ENCODE measurements at regions not wholly inside any gene's neighbourhood (a gene's known extent, or its start where the extent isn't known, plus 50 kb on each side); places are given as distances from the start of the nearest gene placed in this dataset.
"Not testable (repeated sequence)": the region's sequence is repeated elsewhere in the genome, so short reads cannot be mapped to it uniquely, and the experiment has no call there.

DNA sequence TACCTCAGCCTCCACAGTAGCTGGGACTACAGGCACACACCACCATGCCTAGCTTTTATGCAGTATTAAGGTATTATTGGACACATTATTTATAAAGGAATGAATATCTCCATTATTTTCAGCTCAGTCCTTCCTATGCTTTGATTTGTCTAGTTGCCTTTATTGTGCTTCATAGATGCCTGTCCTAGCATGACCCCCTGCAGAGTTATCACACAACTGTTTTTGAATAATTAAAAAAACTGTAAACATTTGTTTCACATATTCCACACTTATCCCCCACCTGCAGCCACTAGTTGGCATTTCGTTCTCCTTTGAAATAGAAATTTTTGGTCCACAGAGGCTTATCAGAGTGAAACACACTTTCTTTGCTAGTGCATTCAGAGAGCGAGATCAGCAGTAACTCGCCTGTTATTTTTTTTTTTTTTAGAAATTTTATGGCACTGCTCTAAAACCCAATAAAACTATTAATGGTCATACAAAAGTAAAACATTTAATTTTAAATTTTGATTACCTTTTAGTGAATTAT lies 151.8 kb upstream of the RASA1 start:
- no peak for DNase-seq

DNA sequence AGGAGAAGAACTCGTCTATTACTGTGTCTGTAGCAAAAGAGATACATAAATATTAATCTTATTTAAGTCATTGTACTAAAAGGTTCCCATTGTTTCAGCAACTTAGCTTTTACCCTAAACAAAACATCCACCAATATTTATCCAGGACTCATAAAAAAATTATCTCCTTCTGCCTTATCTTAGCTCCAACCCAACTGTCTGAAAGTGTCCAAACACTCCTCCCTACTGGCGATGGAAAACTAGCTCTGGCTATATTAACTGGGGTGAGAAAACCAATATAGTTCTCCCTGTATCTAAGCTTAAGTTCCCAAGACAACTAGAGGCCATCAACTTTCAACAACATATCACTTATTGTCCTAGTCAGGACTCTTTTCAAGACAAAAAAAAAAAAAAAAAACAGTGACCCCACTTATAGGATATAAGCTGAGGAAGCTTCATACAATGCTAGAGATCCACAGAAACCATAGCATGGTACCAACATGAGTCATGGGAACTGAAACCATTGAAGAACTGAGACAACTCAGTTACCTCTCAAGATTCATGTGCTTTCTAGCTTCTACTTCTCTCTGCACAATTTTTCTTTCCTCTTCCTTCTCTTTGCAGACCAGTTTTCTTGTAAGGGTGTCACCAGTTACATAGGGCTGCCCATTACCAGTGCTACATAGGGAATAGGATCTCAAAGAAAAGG lies 150.7 kb upstream of the RASA1 start:
- DNase-seq = no peak

DNA sequence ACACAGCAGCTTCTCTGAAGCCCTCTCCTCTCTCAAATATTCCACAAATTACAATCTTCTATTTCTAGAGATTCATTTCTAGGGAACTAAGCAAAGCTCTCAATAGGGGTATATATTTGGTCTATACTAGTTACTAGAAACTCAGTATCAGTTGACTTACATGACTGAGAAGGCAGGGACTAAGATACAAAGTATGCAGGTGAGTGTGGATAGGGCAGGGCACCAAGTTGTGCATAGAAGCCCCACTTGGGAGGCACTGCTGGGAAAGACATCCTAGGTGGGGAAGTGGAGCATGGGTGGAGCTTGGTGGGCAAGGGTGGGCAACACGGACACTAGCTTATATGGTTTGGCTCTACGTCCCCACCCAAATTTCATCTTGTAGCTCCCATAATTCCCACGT lies 148.1 kb upstream of the RASA1 start:
- no peak for DNase-seq

DNA sequence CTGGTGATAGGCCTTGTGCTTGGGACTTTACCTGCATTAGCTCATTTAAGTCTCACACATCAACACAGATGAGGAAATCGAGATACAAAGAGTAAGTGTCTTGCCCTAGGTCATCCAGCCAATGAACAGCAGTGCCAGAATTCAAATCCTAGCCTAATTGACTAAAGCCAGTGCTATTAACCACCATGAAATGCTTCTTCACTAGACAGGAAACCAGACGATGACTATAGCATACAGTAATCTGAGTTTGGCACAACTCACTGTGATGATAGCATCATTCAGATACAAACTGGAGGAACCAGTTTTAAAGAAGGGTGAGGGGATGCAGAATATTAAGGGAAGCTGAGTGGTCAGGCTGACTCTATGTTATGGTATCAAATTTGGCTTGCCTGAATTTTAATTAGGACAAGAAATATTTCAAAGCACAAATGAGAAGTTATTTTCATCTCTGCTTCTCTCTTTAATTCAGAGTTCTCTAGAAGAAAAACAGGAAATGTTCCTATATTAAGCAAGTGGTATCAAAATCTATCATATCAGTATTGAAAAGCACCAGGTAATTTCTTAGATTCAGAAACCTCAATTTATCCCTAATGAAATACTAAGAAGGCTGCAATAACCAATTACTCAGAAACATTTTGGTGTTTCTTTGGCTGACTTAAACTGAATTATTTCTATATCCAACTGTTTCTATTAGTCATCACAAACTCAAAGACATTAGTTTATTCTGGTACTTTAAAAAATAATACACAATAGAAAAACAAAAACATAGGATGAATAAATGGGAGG lies 147.0 kb upstream of the RASA1 start:
- no peak for DNase-seq

DNA sequence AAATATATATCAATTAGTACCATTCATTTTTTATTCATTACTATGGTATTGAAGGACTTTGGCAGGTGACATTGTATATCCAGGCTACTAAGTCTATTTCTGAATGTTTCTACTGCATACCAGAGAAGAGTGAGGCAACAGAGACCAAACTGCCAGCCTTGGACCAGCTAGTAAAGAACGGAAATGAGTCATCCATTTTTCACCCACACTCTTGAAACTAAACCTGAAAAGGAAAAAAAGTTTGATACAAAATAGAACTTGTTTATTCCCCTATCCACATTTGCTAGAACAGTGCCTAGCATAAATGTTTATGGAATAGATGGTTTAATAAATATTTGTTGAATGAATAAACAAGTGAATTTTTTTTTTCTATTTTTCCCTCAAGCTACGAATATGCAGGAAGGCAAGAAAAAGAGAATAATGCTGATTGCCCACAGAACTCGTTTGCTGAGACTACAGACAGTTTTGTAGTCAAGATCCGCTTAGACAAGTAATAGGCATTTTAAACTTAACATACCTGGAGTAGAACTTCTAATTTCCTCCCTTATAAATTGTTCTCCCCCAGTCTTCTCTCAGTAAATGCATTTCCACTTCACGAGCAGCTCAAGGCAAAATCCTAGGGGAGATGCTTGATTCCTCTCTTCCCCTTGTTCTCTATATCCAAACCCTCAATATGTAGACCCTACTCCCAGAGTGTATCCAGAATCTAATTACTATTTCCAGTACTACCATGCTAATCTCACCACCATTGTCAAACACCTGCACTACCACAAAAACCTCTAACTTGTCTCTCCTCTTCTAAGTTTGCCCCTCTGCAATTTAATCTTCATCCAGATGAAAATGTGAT lies 146.2 kb upstream of the RASA1 start:
- DNase-seq = no peak

DNA sequence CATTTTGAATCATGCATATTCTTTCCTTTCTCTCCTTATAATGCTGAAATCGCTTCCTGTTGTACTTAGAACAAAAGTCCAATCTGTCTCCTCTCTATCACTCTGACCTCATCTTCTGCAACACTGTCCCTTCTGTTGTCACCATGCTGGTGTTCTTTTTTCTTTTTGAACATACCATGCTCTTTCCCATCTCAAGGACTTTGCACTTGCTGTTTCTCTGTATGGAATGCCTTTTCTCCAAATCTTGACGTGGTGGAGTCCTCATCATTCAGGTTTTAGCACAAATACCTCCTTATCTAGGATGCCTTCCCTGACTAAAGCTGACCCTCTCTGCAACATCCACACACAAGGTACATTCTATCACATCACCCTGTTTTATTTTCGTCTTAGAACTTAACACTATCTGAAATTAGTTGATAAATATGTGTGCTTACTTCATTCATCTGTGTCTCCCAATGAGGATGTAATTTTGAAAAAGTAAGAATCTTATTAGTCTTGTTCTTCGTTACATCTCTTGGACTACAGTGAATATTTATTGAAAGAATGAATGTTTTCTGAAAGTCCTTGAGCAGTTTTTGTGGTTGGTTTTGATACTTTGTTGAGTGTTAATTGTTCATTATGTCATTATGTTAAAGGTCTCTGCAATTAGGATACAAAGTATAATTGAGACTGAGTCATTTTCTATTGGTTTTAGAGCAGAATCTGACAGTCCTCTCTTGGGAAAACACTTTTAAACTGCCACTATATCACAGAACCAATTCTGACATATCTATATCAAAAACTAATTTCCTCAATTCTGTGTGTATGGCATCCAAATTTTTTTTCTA lies 145.3 kb upstream of the RASA1 start:
- no peak for DNase-seq

DNA sequence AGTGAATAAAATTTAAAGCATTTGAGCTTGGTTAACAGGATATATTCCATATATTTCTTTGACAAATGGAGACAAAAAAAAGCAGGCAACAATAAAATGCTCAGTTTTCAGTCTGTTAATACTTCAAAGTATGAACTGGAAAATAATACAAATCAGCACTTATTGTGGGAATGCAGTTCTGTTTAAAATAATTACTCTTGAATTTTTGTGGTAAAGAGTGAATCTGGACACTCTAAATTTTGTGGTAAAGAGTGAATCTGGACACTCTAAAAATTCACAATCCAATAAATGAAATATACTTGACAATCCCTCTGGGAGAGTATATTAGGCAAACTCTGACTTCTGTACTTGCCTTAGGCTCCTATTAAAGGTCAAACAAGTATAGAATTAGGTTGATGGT lies 141.9 kb upstream of the RASA1 start:
- no peak for DNase-seq

DNA sequence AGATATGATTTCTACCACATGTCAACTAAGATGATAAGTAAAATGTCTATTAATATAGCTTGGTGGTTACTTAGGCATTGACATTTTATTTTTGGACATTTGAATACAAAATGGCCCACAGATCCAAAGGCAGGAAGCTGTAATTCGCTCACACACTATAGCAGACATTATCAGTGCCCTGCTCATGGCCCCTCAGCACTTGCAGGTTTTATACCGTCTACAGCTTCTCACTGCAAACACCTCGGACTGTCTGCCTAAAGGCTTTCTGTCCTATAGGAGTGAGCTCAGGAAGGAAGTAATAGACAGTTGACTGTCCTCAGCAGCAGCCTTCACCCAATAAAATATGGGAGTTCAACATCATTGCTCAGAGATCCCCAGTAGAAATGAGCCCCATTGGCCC lies 140.8 kb upstream of the RASA1 start:
- no peak for DNase-seq

DNA sequence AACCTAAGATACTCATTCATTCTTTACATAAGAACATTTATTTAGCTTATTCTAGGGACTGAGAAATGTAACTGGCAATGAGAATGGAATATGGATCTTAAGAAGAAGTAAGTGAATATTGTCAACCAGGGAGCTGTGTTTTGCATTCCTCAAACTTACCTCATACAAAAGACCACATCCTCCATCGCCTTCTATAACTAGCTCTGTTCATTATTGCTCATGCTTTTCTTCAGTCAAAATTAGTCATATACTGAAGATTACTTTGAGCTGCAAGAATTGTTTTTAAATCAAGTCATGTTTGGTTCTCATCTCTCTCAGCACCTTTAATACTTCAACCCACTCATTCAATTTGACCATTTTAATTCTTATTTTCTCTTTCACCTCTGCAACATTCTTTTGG lies 140.3 kb upstream of the RASA1 start:
- DNase-seq = no peak

DNA sequence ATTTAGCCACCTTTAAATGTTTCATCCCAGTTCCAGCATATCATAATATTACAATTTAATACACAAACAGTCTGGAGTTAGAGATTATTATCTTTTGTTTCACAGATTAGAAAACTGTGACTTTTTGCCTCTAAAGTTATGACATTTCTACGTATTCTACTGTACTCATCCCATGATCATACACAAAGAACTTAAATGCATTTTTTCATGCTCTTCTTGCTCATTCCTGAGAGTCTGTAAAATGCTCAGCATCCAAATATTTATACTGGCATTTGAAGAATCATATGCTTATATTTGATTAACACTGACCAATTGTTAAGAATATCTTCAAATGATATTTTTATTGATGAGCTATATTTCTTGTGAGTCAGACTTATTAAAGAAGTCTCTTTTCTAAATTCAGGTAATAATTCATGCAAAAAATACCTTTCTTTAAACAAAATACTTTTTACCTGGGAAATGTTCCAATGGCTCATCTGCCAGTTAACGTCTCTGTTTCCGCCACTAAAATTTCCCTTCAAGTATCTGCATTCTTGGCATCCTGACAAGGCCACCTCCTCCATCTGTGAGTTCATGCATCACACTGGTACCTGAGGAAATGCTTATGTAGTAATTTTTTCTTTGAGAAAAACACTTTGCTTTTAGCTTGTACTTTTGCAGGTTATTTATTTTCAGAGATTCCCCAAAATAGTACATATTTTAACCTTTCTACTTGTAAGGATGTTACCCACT lies 139.6 kb upstream of the RASA1 start:
- DNase-seq = no peak

DNA sequence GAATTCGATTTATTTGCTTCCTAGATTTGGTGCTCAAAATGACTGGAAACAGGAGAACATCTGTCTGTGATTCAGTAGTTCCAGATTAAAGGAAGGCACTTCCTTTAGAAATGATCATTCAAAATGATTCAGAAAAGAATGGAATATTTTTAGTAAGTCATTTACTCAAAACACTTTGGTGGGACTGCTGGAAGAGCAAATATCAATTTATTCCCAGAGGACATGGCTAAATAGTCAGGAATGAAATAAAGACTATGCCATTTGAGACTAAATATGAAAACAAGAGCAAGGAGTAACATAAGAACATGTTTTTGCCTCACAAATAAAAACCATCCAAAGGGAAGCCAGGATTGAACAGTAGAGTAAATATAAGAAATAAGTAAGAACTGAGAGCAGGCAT lies 138.6 kb upstream of the RASA1 start:
- DNase-seq = no peak

DNA sequence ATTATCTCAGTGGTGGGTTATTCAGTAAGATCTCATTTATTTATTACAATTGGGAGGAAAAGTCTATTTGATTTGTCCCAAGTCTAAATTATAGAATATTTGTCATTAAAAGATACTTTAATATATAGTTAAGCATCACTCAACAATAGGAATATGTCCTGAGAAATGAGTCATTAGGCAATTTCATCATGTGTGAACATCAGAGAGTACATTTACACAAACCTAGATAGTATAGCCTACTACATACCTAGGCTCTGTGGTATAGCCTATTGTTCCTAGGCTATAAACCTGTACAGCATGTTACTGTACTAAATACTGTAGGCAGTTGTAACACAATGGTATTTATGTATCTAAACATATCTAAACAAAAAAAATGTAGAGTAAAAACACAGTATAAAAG lies 135.0 kb upstream of the RASA1 start:
- DNase-seq = no peak

DNA sequence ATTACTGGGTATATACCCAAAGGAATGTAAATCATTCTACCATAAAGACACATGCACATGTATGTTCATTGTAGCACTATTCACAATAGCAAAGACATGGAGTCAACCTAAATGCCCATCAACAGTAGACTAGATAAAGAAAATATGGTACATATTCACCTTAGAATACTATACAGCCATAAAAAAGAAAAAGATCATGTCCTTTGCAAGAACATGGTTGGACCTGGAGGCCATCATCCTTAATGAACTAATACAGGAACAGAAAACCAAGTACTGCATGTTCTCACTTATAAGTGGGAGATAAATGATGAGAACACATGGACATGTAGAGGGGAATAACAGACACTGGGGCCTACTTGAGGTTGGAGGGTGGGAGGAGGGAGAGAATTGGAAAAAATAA lies 133.2 kb upstream of the RASA1 start:
- not testable (repeated sequence) for DNase-seq

DNA sequence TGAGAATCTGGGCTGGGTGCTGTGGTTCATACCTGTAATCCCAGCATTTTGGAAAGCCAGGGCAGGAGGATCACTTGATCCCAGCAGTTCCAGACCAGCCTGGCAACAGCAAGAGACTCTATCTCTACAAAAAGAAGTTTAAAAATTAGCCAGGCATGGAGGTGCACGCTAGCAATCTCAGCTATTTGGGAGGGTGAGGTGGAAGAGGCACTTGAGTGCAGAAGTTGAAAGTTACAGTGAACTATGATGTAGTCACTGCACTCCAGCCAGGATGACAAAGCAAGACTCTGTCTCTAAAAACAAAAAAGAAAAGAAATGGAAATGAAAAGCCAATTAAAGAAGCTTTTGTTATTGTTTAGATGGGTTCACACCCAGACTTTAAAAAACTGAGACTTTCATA lies 131.6 kb upstream of the RASA1 start:
- no peak for DNase-seq

DNA sequence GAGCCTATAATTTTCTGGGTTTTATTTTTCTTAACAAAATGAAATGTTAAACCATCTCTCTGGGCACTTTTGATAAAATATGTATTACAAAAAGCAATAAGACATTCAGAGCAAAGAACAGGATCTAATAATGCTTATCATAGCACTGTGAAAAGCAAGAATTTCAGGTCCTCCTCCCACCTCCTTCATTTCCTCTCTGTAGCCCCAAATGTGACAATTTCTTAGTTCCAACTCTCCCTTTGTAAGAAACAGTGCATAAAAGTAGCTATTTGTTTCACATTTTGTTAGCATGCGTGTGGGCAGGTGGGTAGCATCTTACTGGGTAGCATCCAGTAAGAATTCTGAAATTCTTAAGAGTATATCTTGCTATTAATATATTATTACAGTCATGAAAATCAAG lies 130.9 kb upstream of the RASA1 start:
- no peak for DNase-seq

DNA sequence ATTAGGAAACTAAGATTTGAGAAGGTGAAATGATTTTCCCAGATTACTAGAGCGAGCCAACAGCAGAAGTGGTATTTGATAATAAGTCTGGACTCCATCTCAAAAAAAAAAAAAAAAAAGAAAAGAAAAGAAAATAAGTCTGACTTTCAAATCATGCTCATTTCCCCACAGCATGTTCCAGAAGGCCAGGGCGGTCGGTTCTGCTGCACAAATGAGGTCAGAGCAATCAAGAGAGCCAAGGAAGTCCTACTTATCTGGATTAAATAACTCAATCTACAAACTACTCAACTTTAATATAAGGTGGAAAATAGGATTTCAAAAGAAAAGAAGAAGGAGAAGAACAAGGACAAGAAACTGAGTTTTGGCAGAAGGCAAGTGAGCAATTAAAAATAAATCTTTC lies 130.4 kb upstream of the RASA1 start:
- DNase-seq = no peak

DNA sequence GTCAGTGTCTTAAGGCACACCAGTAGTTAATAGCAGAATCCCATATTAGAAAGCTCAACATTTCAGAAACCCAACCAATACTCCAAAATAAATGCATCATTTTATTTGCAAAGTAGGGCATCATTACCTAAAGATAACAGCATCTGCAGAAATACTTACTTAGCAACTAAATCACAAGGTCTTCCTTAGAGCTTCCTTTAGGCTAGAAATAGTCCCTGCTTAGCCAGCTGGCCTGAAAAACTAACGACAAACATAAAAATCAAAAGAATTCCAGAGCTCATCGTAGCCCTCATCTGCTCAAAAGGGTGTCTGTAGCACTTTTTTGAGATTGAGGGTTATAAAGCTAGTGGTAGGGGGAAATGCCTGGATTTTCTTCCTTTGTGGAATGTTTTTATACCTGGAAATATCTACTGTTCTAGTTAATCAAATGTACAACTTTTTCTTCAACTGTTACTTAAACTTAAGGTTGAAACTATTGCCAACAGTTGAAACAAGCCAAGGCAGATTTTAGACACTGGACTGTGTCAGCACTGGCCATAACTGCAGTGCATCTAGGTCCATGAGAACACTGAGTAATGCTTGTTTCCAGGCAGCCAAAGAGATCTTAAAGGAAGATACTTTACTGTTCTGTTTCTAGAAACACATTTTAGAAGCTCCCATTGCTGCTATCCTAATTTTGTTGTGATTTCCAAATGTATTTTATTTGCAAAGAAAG lies 129.4 kb upstream of the RASA1 start:
- no peak for DNase-seq

DNA sequence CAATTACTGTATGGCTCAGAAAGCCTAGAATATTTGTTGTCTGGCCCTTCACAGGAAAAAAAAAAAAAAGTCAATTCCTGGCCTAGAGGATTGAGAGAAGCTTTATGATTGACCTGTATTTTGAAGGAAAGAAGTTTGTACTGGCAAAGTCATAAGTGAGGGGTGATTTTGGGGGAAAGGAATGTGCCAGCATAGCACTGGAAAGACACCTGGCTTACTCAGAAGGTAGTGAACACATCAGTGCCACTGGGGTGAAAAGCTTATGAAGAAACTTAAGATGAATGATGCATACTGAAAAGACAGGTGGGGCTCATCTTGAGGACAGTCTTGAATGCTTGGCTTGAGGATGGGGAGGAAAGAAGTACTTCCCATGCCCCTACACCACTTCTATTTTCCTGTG lies 127.9 kb upstream of the RASA1 start:
- DNase-seq = no peak

DNA sequence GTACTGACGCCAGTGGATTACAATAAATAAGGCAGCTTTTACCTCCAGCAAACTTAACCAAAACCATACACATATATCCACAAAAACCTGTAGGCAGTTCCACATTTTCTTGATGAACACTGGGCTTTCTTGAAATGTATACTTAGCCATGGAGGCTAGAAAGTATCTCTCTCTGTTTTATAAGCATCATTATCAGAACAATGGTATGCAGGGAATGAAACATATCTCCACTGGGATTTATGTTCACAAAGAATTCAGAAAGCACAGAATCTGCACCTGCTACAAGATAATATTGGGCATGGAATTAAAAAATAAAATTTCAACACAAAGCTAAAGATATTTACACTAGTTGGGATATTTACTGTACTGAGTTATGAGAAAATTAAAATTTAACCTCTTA lies 126.1 kb upstream of the RASA1 start:
- DNase-seq = no peak

DNA sequence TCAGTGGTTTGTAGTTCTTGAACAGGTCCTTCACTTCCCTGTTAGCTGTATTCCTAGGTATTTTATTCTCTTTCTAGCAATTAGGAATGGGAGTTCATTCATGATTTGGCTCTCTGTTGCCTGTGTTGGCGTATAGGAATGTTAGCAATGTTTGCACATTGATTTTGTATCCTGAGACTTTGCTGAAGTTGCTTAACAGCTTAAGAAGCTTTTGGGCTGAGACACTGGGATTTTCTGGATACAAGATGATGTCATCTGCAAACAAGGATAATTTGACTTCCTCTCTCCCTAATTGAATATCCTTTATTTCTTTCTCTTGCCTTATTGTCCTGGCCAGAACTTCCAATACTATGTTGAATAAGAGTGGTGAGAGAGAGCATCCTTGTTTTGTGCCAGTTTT lies 121.8 kb upstream of the RASA1 start:
- not testable (repeated sequence) for DNase-seq

DNA sequence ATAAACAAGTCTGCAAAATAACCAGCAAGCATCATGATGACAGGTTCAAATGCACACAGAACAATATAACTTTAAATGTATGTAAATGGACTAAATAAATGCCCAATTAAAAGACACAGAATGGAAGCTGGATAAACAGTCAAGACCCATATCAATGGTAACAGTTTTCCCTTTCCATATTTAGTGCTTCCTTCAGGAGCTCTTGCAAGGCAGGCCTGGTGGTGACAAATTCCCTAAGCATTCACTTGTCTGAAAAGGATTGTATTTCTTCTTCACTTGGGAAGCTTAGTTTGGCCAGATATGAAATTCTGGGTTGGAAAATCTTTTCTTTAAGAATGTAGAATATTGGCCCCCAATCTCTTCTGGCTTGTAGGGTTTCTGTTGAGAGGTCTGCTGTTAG lies 120.2 kb upstream of the RASA1 start:
- no peak for DNase-seq
